HCT116 (cell line): ENCODE measurements at regions not wholly inside any gene's neighbourhood (a gene's known extent, or its start where the extent isn't known, plus 50 kb on each side); places are given as distances from the start of the nearest gene placed in this dataset.

Source experiments
- EZH2 ChIP-seq: fragments of 200-600 bp; sonication (generic); IDR thresholded peaks from 2 replicates; pipeline ENCODE4 v1.6.1; 2017; ENCODE audit warnings: antibody characterized with exemption, mixed run types
- EZH2phosphoT487 ChIP-seq: fragments of 200-600 bp; IDR thresholded peaks from 2 replicates; pipeline ENCODE4 v1.6.1; 2018; ENCODE audit warnings: antibody characterized with exemption, borderline replicate concordance
- FOSL1 ChIP-seq: IDR thresholded peaks from 2 replicates; pipeline ENCODE4 v1.6.1; 2012; ENCODE audit warnings: low read depth
- JUND ChIP-seq: IDR thresholded peaks from 2 replicates; pipeline ENCODE4 v1.6.1; 2012
- POLR2A ChIP-seq: IDR thresholded peaks from 2 replicates; pipeline ENCODE4 v1.7.0; 2011; ENCODE audit warnings: borderline replicate concordance; ENCODE audit not compliant: insufficient read depth, insufficient read length; ENCODE audit errors: extremely low read depth
- POLR2AphosphoS5 ChIP-seq: IDR thresholded peaks from 2 replicates; pipeline ENCODE4 v1.6.1; 2011; ENCODE audit warnings: mild to moderate bottlenecking, low read depth, low read length, moderate library complexity
- SRF ChIP-seq: IDR thresholded peaks from 2 replicates; pipeline ENCODE4 v1.6.1; 2012; ENCODE audit warnings: low read depth
- TCF7L2 ChIP-seq: IDR thresholded peaks from 2 replicates; pipeline ENCODE4 v1.7.0; 2011; ENCODE audit warnings: borderline replicate concordance, inconsistent platforms; ENCODE audit not compliant: insufficient read depth, insufficient read length; ENCODE audit errors: extremely low read depth
- TF ChIP-seq, protein P1 (sequence below): IDR thresholded peaks from 2 replicates; pipeline ENCODE4 v1.6.1; 2012
- TF ChIP-seq, protein P2 (sequence below), 3 experiments: fragments of 200-600 bp in 1 of 3; sonication (generic) in 1 of 3; IDR thresholded peaks in 2 of 3; conservative IDR thresholded peaks in 1 of 3; 2 replicates each; pipeline ENCODE4 v1.5.1; 2012 to 2017; ENCODE audit warnings: low read depth in 2 of 3, low read length in 2 of 3, antibody characterized with exemption in 1 of 3, borderline replicate concordance in 1 of 3, control low read depth in 1 of 3, mild to moderate bottlenecking in 1 of 3, mixed read lengths in 1 of 3, mixed run types in 1 of 3, moderate library complexity in 1 of 3; ENCODE audit not compliant: insufficient read depth in 1 of 3
- TF ChIP-seq, protein P3 (sequence below): IDR thresholded peaks from 2 replicates; pipeline ENCODE4 v1.6.1; 2012

DNA sequence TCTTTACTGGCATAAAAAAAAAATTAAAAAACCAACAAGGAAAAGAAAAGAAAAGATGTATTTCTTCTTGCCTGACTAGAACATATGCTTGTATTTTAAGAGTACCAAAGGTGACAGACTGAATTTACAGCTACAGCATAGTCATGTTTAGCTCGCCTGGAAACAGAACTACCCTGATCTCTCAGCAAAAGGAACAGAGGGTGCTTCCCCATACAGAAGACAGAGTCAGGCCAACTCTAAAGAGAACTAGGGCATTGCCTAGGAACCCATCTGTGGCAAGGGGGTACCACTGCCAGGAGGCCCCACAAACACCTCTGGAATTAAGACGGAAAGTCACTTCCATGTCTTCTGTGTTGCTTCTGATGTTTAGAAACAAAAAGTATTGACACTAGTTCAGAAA is 252.1 kb upstream of the STARD13 start:
- TF ChIP-seq POLR2AphosphoS5 (no peak), TCF7L2 (no peak), FOSL1 (no peak), EZH2 (no peak), JUND (no peak), POLR2A (no peak), SRF (no peak), EZH2phosphoT487 (no peak)
- TF ChIP-seq, protein P1, sequence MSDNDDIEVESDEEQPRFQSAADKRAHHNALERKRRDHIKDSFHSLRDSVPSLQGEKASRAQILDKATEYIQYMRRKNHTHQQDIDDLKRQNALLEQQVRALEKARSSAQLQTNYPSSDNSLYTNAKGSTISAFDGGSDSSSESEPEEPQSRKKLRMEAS, result no peak
- TF ChIP-seq, protein P2, sequence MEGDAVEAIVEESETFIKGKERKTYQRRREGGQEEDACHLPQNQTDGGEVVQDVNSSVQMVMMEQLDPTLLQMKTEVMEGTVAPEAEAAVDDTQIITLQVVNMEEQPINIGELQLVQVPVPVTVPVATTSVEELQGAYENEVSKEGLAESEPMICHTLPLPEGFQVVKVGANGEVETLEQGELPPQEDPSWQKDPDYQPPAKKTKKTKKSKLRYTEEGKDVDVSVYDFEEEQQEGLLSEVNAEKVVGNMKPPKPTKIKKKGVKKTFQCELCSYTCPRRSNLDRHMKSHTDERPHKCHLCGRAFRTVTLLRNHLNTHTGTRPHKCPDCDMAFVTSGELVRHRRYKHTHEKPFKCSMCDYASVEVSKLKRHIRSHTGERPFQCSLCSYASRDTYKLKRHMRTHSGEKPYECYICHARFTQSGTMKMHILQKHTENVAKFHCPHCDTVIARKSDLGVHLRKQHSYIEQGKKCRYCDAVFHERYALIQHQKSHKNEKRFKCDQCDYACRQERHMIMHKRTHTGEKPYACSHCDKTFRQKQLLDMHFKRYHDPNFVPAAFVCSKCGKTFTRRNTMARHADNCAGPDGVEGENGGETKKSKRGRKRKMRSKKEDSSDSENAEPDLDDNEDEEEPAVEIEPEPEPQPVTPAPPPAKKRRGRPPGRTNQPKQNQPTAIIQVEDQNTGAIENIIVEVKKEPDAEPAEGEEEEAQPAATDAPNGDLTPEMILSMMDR (IDR thresholded peaks at IDR 0.05 in 2 of 3, conservative IDR thresholded peaks at IDR 0.05 in 1 of 3; ENCODE audit: borderline replicate concordance in 1 of 3, insufficient read depth in 1 of 3, low read depth in 2 of 3, low read length in 2 of 3), result no peak
- TF ChIP-seq, protein P3, sequence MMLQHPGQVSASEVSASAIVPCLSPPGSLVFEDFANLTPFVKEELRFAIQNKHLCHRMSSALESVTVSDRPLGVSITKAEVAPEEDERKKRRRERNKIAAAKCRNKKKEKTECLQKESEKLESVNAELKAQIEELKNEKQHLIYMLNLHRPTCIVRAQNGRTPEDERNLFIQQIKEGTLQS, result no peak
